ENCODE measurements at regions not wholly inside any gene's neighbourhood (a gene's known extent, or its start where the extent isn't known, plus 50 kb on each side); places are given as distances from the start of the nearest gene placed in this dataset.

DNA sequence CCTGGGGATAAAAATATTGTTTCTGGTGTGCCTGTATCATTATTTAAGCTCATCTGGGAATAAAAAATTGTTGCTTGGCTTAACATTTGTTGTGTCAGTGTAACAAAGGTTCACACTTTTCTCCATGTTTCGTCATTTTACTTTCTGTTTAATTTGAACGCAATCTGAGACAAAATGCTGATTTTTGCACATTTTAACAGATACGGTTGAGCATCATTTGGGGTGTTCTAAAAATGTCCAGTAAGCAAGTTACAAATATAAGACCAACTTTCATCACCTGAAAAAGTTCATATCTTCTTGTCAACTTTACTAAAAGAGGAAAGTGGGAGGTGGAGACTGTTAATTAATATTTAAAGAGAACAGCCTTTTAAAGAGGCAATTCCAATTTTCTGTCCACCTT, 134.8 kb upstream of the CNTN4 start:
- no peaks in the 10 kb centered on the region for H4K20me1 ChIP-seq (ENCODE audit: control insufficient read depth, insufficient read depth, low read depth, low read length)
- no peak overlapping the region for H3K4me3 ChIP-seq (ENCODE audit: low read length)
- H3F3A ChIP-seq (ENCODE audit: control insufficient read depth, insufficient read depth) = no peaks in the 10 kb centered on the region
- H3K4me2 ChIP-seq (ENCODE audit: low read length) = no peak overlapping the region
- H3K9me3 ChIP-seq (ENCODE audit: control insufficient read depth, insufficient read depth, low read length) = no peaks in the 10 kb centered on the region
- H3K27me3 ChIP-seq (ENCODE audit: control insufficient read depth, low read length) = no peaks in the 10 kb centered on the region
- no peaks in the 10 kb centered on the region for H3K79me2 ChIP-seq (ENCODE audit: control insufficient read depth, low read length)
- H3K27ac ChIP-seq (ENCODE audit: low read depth, low read length) = no peak overlapping the region
- TF ChIP-seq, protein P1, sequence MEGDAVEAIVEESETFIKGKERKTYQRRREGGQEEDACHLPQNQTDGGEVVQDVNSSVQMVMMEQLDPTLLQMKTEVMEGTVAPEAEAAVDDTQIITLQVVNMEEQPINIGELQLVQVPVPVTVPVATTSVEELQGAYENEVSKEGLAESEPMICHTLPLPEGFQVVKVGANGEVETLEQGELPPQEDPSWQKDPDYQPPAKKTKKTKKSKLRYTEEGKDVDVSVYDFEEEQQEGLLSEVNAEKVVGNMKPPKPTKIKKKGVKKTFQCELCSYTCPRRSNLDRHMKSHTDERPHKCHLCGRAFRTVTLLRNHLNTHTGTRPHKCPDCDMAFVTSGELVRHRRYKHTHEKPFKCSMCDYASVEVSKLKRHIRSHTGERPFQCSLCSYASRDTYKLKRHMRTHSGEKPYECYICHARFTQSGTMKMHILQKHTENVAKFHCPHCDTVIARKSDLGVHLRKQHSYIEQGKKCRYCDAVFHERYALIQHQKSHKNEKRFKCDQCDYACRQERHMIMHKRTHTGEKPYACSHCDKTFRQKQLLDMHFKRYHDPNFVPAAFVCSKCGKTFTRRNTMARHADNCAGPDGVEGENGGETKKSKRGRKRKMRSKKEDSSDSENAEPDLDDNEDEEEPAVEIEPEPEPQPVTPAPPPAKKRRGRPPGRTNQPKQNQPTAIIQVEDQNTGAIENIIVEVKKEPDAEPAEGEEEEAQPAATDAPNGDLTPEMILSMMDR (IDR thresholded peaks at IDR 0.05; ENCODE audit: low read depth, low read length, poor library complexity, severe bottlenecking) = no peak
- no peak for TF ChIP-seq EZH2phosphoT487 (IDR thresholded peaks at IDR 0.05; ENCODE audit: borderline replicate concordance, low read length)
- H3K36me3 ChIP-seq (ENCODE audit: control insufficient read depth, low read length) = no peaks in the 10 kb centered on the region
- no peaks in the 10 kb centered on the region for H3K4me1 ChIP-seq (ENCODE audit: control insufficient read depth, low read length)
- no peaks in the 10 kb centered on the region for H3K9me2 ChIP-seq (replicated peaks; ENCODE audit: control insufficient read depth, low read length)

DNA sequence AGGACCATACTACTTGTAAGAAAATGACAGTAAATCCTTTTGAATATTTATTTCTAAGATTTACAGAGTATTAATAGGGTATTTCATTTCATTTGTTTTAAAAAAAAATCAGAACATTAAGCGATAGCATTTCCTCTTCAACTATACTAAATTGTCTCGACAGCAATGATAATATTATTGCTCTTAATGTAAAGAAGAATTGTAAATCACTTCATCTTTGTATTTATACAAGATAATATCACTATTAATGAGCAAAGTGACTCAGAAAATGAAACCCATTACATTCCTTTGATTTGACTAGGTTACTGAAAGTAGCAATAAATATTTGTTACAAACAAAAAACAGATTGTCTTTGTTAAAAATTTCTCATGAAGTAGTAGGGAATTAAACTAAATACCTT, 131.1 kb upstream of the CNTN4 start:
- TF ChIP-seq, protein P1 (IDR thresholded peaks at IDR 0.05; ENCODE audit: low read depth, low read length, poor library complexity, severe bottlenecking) = no peak
- TF ChIP-seq EZH2phosphoT487 (IDR thresholded peaks at IDR 0.05; ENCODE audit: borderline replicate concordance, low read length) = no peak
- Histone ChIP-seq H3K9me2 (replicated peaks; ENCODE audit: control insufficient read depth, low read length) (no peaks in the 10 kb centered on the region), H3K79me2 (ENCODE audit: control insufficient read depth, low read length) (no peaks in the 10 kb centered on the region), H3K36me3 (ENCODE audit: control insufficient read depth, low read length) (no peaks in the 10 kb centered on the region), H3K4me2 (ENCODE audit: low read length) (no peak overlapping the region), H4K20me1 (ENCODE audit: control insufficient read depth, insufficient read depth, low read depth, low read length) (no peaks in the 10 kb centered on the region), H3K4me1 (ENCODE audit: control insufficient read depth, low read length) (no peaks in the 10 kb centered on the region), H3K27ac (ENCODE audit: low read depth, low read length) (no peak overlapping the region), H3K9me3 (ENCODE audit: control insufficient read depth, insufficient read depth, low read length) (no peaks in the 10 kb centered on the region), H3K4me3 (ENCODE audit: low read length) (no peak overlapping the region), H3K27me3 (ENCODE audit: control insufficient read depth, low read length) (no peaks in the 10 kb centered on the region), H3F3A (ENCODE audit: control insufficient read depth, insufficient read depth) (no peaks in the 10 kb centered on the region)

DNA sequence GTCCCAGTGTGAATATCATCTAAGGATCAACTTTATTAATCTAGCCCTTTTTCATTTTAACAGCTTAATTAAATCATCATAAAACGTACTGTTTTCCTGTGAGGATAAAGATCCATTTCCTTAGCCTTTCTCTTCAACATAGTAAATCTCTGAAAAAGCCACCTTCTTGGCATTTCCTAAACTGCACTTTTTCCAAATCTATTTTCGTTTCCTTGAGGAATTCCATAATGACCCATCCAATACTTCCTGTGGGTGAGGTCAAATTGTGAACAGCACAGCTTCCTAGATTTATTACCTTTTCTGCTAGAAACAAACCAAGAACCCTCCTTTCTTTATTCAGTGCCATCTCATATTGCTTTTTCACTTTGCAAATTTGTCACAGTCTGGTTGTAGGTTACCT, 129.4 kb upstream of the CNTN4 start:
- Histone ChIP-seq H3K27me3 (ENCODE audit: control insufficient read depth, low read length) (no peaks in the 10 kb centered on the region), H3K4me3 (ENCODE audit: low read length) (no peak overlapping the region), H3F3A (ENCODE audit: control insufficient read depth, insufficient read depth) (no peaks in the 10 kb centered on the region), H3K27ac (ENCODE audit: low read depth, low read length) (no peak overlapping the region), H3K9me2 (replicated peaks; ENCODE audit: control insufficient read depth, low read length) (no peaks in the 10 kb centered on the region), H3K4me2 (ENCODE audit: low read length) (no peak overlapping the region), H3K4me1 (ENCODE audit: control insufficient read depth, low read length) (no peaks in the 10 kb centered on the region), H4K20me1 (ENCODE audit: control insufficient read depth, insufficient read depth, low read depth, low read length) (no peaks in the 10 kb centered on the region), H3K36me3 (ENCODE audit: control insufficient read depth, low read length) (no peaks in the 10 kb centered on the region), H3K79me2 (ENCODE audit: control insufficient read depth, low read length) (no peaks in the 10 kb centered on the region), H3K9me3 (ENCODE audit: control insufficient read depth, insufficient read depth, low read length) (no peaks in the 10 kb centered on the region)
- TF ChIP-seq, protein P1 (IDR thresholded peaks at IDR 0.05; ENCODE audit: low read depth, low read length, poor library complexity, severe bottlenecking) = no peak
- no peak for TF ChIP-seq EZH2phosphoT487 (IDR thresholded peaks at IDR 0.05; ENCODE audit: borderline replicate concordance, low read length)

DNA sequence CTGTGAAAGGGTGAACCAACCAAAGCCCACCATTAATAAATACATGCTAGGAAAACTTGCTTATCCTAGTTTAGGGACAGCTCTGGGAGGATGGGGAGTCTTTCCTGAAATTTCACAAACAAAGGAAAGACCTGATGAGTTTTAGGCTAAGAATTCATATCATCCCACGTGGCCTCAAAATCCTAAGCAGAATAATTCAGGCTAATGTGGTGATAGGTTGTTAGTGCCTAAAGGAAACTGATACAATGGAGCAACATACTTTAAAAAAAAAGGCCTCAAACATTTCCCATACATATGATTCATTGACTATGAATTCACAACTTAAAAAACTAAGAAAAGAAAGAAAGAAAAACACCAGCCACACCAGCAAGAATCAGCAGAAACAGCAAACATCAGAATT, 126.9 kb upstream of the CNTN4 start:
- Histone ChIP-seq H3K79me2 (ENCODE audit: control insufficient read depth, low read length) (no peaks in the 10 kb centered on the region), H3K27ac (ENCODE audit: low read depth, low read length) (no peak overlapping the region), H3K4me2 (ENCODE audit: low read length) (no peak overlapping the region), H3K4me1 (ENCODE audit: control insufficient read depth, low read length) (no peaks in the 10 kb centered on the region), H3K9me2 (replicated peaks; ENCODE audit: control insufficient read depth, low read length) (no peaks in the 10 kb centered on the region), H3K36me3 (ENCODE audit: control insufficient read depth, low read length) (no peaks in the 10 kb centered on the region), H3K4me3 (ENCODE audit: low read length) (no peak overlapping the region), H3F3A (ENCODE audit: control insufficient read depth, insufficient read depth) (no peaks in the 10 kb centered on the region), H4K20me1 (ENCODE audit: control insufficient read depth, insufficient read depth, low read depth, low read length) (no peaks in the 10 kb centered on the region), H3K27me3 (ENCODE audit: control insufficient read depth, low read length) (no peaks in the 10 kb centered on the region), H3K9me3 (ENCODE audit: control insufficient read depth, insufficient read depth, low read length) (no peaks in the 10 kb centered on the region)
- TF ChIP-seq, protein P1 (IDR thresholded peaks at IDR 0.05; ENCODE audit: low read depth, low read length, poor library complexity, severe bottlenecking) = no peak
- TF ChIP-seq EZH2phosphoT487 (IDR thresholded peaks at IDR 0.05; ENCODE audit: borderline replicate concordance, low read length) = no peak
